Choroid plexus epithelial cell (primary cell): ENCODE measurements at regions not wholly inside any gene's neighbourhood (a gene's known extent, or its start where the extent isn't known, plus 50 kb on each side); places are given as distances from the start of the nearest gene placed in this dataset.

ENCODE experiments used
- DNase-seq: peaks from one replicate; pipeline ENCODE4 v3.0.0-alpha.2; 2010; ENCODE audit warnings: low read depth
- H3K4me3 ChIP-seq: 2 replicates; pipeline ENCODE4 v1.5.1; 2011; ENCODE audit warnings: low read depth, mild to moderate bottlenecking, control low read depth, low read length, moderate library complexity
- CTCF ChIP-seq: conservative IDR thresholded peaks from 2 replicates; pipeline ENCODE4 v1.5.1; 2011; ENCODE audit warnings: low read depth, mild to moderate bottlenecking, control low read depth, inconsistent platforms, low read length, moderate library complexity

DNA sequence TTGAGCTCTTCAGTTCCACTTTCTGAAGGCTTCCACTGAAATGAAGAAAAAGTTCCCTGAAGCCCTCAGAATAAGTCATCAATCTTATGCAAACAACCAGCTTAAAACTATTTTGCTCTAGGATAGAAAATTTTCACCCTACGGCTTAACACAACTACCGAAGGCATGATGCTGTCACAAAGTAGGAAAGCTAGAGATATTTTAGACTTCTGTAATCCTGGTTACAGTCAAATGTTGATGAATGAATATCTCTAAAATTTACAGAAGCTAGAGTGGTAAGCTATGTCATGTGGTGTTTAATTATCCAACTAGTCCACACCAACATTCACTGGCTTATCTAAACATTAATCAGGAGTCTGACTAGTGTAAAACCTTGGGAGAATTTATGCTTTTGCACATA lies 197.9 kb downstream of the SUCLA2 start:
- TF ChIP-seq CTCF: no peak
- no peak for DNase-seq
- no peak overlapping the region for H3K4me3 ChIP-seq

GRCh38 chr13:47801555-47801954 lies 199.5 kb downstream of the SUCLA2 start:
- peak; percentile 4 for TF ChIP-seq CTCF
- DNase-seq: no peak
- H3K4me3 ChIP-seq: no peak overlapping the region

- no peak for TF ChIP-seq CTCF
- no peak for DNase-seq
- H3K4me3 ChIP-seq: no peak overlapping the region
These were observed 200.5 kb downstream of the SUCLA2 start for GRCh38 chr13:47800593-47800992.

- peak; percentile 69 for TF ChIP-seq CTCF
- no peak overlapping the region for H3K4me3 ChIP-seq
- DNase-seq: peak; percentile 72
These were observed 202.2 kb downstream of the SUCLA2 start for GRCh38 chr13:47798906-47799305.

DNA sequence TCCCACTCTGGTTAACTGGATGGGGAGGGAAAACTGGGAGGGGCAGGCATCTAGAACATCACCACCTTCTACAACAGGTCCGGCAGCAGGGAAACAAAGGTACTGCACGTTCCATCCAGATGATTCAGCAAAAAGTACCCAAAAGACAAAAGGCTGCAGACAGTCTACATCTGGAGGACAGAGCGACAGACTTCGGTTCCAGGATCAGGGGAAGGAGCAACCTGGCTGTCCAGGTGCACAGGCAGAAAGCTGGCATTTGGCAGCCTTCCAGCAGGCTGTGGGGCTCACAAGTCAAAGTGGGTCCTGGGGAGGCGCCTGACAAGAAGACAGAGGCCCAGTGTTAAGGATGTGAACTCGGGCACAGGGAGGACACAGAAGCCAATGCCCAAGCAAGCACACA lies 202.9 kb downstream of the SUCLA2 start:
- no peak for DNase-seq

DNA sequence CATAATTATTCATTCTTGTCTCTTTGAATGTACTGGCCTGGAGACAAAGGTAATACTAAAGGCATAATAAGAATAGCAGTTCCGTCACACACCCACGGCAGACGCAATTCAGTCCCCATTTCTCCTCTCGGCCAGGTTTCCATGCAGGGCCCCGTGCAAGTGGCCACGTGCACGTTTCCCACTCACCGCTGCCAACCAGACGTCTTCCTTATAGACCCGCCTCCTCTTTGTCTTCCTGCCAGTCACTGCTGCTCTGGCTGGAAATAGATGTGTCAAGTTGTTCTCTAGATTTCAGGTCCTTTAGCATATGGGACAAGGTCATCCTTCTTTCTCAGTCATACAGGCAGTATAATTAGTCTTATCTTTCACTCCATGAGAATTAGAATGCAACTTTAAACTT lies 204.3 kb downstream of the SUCLA2 start:
- DNase-seq: no peak
- no peak overlapping the region for H3K4me3 ChIP-seq
- no peak for TF ChIP-seq CTCF

More for the DNA sequence above, 202.9 kb downstream of the SUCLA2 start:
- no peak for TF ChIP-seq CTCF
- H3K4me3 ChIP-seq: no peak overlapping the region

DNA sequence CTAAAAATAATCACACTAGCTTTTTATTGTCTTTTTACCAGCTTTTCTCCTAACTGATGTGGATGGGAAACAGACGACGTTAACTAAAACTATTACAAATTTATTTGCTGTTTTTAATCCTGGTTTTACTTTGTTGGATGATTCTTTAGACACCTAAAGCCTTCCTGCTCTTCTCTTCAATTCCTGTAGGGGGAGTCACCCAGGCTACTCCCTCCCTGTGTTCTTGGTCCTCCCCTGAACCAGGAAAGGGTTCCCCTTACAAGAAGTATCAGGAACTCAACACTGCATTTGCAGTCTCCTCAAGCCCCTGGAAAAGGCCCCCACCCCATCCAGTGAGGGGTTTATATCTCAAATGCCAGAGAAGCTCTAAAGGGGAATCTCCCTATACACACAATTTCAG lies 206.1 kb downstream of the SUCLA2 start:
- TF ChIP-seq CTCF: peak; percentile 82
- no peak overlapping the region for H3K4me3 ChIP-seq
- peak; percentile 59 for DNase-seq
